PC-9 (cell line): ENCODE measurements at regions not wholly inside any gene's neighbourhood (a gene's known extent, or its start where the extent isn't known, plus 50 kb on each side); places are given as distances from the start of the nearest gene placed in this dataset.

Experiments used
- CTCF ChIP-seq: fragments of 200-600 bp; sonication (generic); conservative IDR thresholded peaks from 2 replicates; pipeline ENCODE4 v1.6.1; 2017; ENCODE audit warnings: mixed run types, antibody characterized with exemption, mild to moderate bottlenecking, moderate library complexity
- EZH2 ChIP-seq: fragments of 200-600 bp; sonication (generic); IDR thresholded peaks from 2 replicates; pipeline ENCODE4 v1.8.0; 2017; ENCODE audit warnings: antibody characterized with exemption, low read depth

DNA sequence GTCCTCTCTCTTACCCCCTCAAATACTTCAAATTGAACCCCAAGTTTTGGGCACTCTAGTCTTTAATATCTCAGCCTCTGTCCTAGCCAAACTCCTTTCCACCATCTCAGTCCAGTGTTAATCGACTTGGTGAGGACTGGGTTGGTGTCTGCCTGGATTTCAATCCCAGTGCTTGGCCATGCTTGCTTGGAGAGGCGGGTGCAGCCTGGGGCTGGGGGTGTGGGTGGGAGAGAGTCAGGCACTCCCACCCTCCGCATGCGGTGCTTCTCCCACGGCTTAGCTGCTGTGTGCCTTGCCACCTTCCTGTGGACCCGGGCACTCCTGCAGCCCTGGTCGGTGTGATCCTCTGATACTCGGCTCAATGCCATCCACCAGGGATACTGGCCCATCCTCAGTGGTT is 220.8 kb upstream of the HDAC4 start:
- TF ChIP-seq CTCF (no peak), EZH2 (no peak)
